ENCODE measurements at regions not wholly inside any gene's neighbourhood (a gene's known extent, or its start where the extent isn't known, plus 50 kb on each side); places are given as distances from the start of the nearest gene placed in this dataset.

DNA sequence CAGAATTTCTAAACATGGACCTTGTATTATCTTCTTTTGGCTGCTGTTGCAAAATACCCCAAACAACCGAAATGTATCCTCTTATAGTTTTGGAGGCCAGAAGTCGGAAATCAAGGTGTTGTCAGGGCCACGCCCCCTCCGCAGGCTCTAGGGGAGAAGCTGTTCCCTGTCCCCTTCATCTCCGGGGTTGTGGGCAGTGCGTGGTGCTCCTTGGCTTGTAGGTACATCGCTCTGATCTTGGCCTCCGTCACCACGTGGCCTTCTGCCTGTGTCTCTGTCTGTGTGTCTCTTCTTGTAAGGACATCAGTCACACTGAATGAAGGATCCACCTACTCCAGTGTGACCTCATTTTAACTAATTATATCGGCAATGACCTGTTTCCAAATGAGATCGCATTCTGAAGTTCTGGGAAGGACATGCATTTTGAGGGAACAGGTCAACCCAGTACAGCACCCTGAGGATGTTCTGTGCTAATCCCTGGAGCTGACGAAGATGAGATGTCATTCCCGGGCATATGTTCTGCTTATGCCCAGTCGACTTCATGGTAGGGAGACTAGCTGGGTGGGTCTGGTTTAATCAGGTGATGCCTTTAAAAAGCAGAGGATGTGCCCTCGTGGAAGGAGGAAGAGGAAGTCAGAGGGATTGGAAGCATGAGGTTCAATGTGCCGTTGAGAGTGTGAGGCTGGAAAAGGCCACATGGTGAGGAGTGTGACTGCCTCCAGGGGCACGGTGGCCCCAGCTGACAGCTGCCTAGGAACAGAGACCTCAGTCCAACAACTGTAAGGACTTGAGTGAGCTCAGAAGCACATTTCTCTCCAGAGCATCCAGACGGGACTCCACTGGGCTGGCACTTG is 531.1 kb downstream of the TBC1D22A start:
- no peak overlapping the region for H3K27ac ChIP-seq (ENCODE audit: low read depth, low read length)
- H3K27me3 ChIP-seq (ENCODE audit: control insufficient read depth in 5 of 5, insufficient read depth in 4 of 5, low read length in 5 of 5), result peaks cover 10 to 30% (median 24%) of the 10 kb centered on the region in 5 donors

GRCh38 chr22:47292546-47293320 is 530.3 kb downstream of the TBC1D22A start:
- H3K9ac ChIP-seq (ENCODE audit: low read length in 5 of 5), result no peak overlapping the region
- no peaks in the 10 kb centered on the region for H3K4me1 ChIP-seq (ENCODE audit: control insufficient read depth in 5 of 5, insufficient read depth in 5 of 5, low read length in 5 of 5)
- H3K27ac ChIP-seq (ENCODE audit: low read depth, low read length), result no peak overlapping the region
- no peaks in the 10 kb centered on the region for H3K36me3 ChIP-seq (ENCODE audit: control insufficient read depth in 5 of 5, insufficient read depth in 5 of 5, low read length in 5 of 5)
- H3K4me3 ChIP-seq (ENCODE audit: low read depth in 1 of 5, low read length in 5 of 5), result no peak overlapping the region
- H3K9me3 ChIP-seq (ENCODE audit: control insufficient read depth in 5 of 5, low read length in 5 of 5), result no peaks in the 10 kb centered on the region
- peaks cover 13 to 30% (median 27%) of the 10 kb centered on the region in 5 donors for H3K27me3 ChIP-seq (ENCODE audit: control insufficient read depth in 5 of 5, insufficient read depth in 4 of 5, low read length in 5 of 5)

More for the DNA sequence above, 531.1 kb downstream of the TBC1D22A start:
- Histone ChIP-seq H3K4me3 (ENCODE audit: low read depth in 1 of 5, low read length in 5 of 5) (no peak overlapping the region), H3K36me3 (ENCODE audit: control insufficient read depth in 5 of 5, insufficient read depth in 5 of 5, low read length in 5 of 5) (no peaks in the 10 kb centered on the region), H3K4me1 (ENCODE audit: control insufficient read depth in 5 of 5, insufficient read depth in 5 of 5, low read length in 5 of 5) (no peaks in the 10 kb centered on the region), H3K9ac (ENCODE audit: low read length in 5 of 5) (no peak overlapping the region), H3K9me3 (ENCODE audit: control insufficient read depth in 5 of 5, low read length in 5 of 5) (peaks cover 0 to 2% (median 0%) of the 10 kb centered on the region in 5 donors)

DNA sequence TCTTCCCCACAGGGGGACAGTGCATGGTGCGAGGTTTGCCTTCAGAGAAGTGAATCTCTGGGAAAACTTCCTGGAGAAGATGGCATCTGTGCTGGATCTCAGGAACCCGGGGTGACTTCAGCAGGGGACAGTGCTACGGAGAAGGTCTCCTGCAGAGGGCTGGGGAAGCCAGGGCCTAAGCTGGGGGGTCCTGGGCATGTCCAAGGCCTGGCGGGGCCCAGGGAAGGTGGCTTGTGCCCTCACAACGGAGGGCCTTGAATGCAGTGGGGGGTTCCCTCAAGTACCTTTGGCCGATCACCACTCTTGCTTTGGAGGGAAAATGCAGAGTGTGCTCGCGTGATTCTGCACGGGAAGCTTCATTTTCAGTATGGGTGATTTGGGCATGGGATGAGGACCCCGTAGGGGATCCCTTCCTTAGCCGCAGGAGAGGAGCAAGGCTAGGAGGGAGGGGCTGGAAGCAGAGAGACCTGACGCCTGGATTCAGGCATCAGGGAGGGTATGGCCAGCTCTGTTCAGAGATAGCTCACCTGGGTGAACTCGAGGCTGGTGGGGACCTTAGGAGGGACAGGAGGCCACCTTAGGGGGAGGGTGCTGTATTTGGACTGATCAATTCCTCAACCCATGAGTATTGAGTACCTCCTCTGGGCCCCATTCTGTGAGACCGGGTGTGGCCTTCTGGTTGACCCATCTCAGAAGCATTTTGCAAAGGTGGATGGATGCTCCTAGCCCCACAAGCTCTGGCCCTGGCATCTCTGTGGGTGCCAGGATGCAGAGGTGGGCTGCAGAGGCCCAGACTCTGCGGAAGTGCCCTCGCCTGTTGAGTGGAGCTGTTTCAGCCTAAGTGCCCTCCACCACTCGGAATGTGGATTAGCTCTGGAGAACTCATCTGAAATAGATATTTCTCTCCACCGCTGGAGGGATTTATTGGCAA is 529.4 kb downstream of the TBC1D22A start:
- no peak overlapping the region for H3K27ac ChIP-seq (ENCODE audit: low read depth, low read length)
- peaks cover 13 to 27% (median 24%) of the 10 kb centered on the region in 5 donors for H3K27me3 ChIP-seq (ENCODE audit: control insufficient read depth in 5 of 5, insufficient read depth in 4 of 5, low read length in 5 of 5)
- no peaks in the 10 kb centered on the region for H3K4me1 ChIP-seq (ENCODE audit: control insufficient read depth in 5 of 5, insufficient read depth in 5 of 5, low read length in 5 of 5)
- no peaks in the 10 kb centered on the region for H3K36me3 ChIP-seq (ENCODE audit: control insufficient read depth in 5 of 5, insufficient read depth in 5 of 5, low read length in 5 of 5)
- no peak overlapping the region for H3K9ac ChIP-seq (ENCODE audit: low read length in 5 of 5)
- no peaks in the 10 kb centered on the region for H3K9me3 ChIP-seq (ENCODE audit: control insufficient read depth in 5 of 5, low read length in 5 of 5)
- H3K4me3 ChIP-seq (ENCODE audit: low read depth in 1 of 5, low read length in 5 of 5), result no peak overlapping the region

- Histone ChIP-seq H3K27ac (ENCODE audit: low read depth, low read length) (no peak overlapping the region), H3K27me3 (ENCODE audit: control insufficient read depth in 5 of 5, insufficient read depth in 4 of 5, low read length in 5 of 5) (peaks cover 13 to 30% (median 24%) of the 10 kb centered on the region in 5 donors), H3K9me3 (ENCODE audit: control insufficient read depth in 5 of 5, low read length in 5 of 5) (no peaks in the 10 kb centered on the region), H3K36me3 (ENCODE audit: control insufficient read depth in 5 of 5, insufficient read depth in 5 of 5, low read length in 5 of 5) (no peaks in the 10 kb centered on the region), H3K9ac (ENCODE audit: low read length in 5 of 5) (no peak overlapping the region), H3K4me1 (ENCODE audit: control insufficient read depth in 5 of 5, insufficient read depth in 5 of 5, low read length in 5 of 5) (no peaks in the 10 kb centered on the region), H3K4me3 (ENCODE audit: low read depth in 1 of 5, low read length in 5 of 5) (no peak overlapping the region)
Measured at GRCh38 chr22:47290706-47291430, 528.4 kb downstream of the TBC1D22A start.

DNA sequence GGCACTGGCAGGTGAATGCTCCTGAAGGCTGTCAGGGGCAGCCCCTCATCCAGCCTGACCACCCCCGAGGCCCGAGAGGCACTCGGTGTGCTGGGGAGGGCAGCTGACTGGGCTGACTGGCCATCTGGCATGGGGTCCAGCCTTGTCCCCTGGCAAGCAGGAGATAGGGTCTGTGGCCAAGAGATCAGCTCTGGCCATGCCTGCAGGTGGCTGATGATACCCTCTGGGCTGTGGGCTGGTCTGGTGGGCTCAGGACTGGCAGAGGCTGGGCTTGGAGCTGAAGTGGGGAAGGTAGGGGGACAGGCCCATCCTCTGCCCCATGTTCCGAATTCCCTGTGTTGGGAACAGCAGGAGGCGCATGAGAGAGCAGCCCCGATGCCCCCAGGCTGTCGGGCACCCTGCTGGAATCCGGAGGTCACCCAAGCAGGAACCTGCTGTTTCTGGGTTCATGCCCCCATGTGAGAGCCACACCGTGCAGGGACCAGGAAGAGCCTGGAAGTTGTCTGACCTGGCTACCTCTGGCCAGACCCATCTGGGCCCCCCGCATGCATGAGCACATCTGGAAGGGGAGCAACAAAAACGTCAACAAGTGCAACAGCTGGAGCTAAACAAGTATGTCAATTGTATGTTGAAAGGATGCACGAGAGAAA is 527.0 kb downstream of the TBC1D22A start:
- Histone ChIP-seq H3K9ac (ENCODE audit: low read length in 5 of 5) (no peak overlapping the region), H3K27ac (ENCODE audit: low read depth, low read length) (no peak overlapping the region), H3K27me3 (ENCODE audit: control insufficient read depth in 5 of 5, insufficient read depth in 4 of 5, low read length in 5 of 5) (peaks cover 10 to 24% (median 12%) of the 10 kb centered on the region in 5 donors), H3K36me3 (ENCODE audit: control insufficient read depth in 5 of 5, insufficient read depth in 5 of 5, low read length in 5 of 5) (no peaks in the 10 kb centered on the region), H3K4me3 (ENCODE audit: low read depth in 1 of 5, low read length in 5 of 5) (no peak overlapping the region), H3K4me1 (ENCODE audit: control insufficient read depth in 5 of 5, insufficient read depth in 5 of 5, low read length in 5 of 5) (no peaks in the 10 kb centered on the region), H3K9me3 (ENCODE audit: control insufficient read depth in 5 of 5, low read length in 5 of 5) (no peaks in the 10 kb centered on the region)

GRCh38 chr22:47288680-47289079 is 526.2 kb downstream of the TBC1D22A start:
- Histone ChIP-seq H3K36me3 (ENCODE audit: control insufficient read depth in 5 of 5, insufficient read depth in 5 of 5, low read length in 5 of 5) (no peaks in the 10 kb centered on the region), H3K9me3 (ENCODE audit: control insufficient read depth in 5 of 5, low read length in 5 of 5) (no peaks in the 10 kb centered on the region), H3K4me1 (ENCODE audit: control insufficient read depth in 5 of 5, insufficient read depth in 5 of 5, low read length in 5 of 5) (no peaks in the 10 kb centered on the region), H3K27ac (ENCODE audit: low read depth, low read length) (no peak overlapping the region), H3K4me3 (ENCODE audit: low read depth in 1 of 5, low read length in 5 of 5) (no peak overlapping the region), H3K9ac (ENCODE audit: low read length in 5 of 5) (no peak overlapping the region), H3K27me3 (ENCODE audit: control insufficient read depth in 5 of 5, insufficient read depth in 4 of 5, low read length in 5 of 5) (peaks cover 5 to 22% (median 13%) of the 10 kb centered on the region in 5 donors)

GRCh38 chr22:47287516-47287915 is 525.1 kb downstream of the TBC1D22A start:
- H3K9ac ChIP-seq (ENCODE audit: low read length in 5 of 5), result no peak overlapping the region
- H3K27ac ChIP-seq (ENCODE audit: low read depth, low read length), result no peak overlapping the region
- no peaks in the 10 kb centered on the region for H3K36me3 ChIP-seq (ENCODE audit: control insufficient read depth in 5 of 5, insufficient read depth in 5 of 5, low read length in 5 of 5)
- H3K4me1 ChIP-seq (ENCODE audit: control insufficient read depth in 5 of 5, insufficient read depth in 5 of 5, low read length in 5 of 5), result no peaks in the 10 kb centered on the region
- H3K4me3 ChIP-seq (ENCODE audit: low read depth in 1 of 5, low read length in 5 of 5), result no peak overlapping the region
- H3K9me3 ChIP-seq (ENCODE audit: control insufficient read depth in 5 of 5, low read length in 5 of 5), result no peaks in the 10 kb centered on the region
- H3K27me3 ChIP-seq (ENCODE audit: control insufficient read depth in 5 of 5, insufficient read depth in 4 of 5, low read length in 5 of 5), result peaks cover 5 to 29% (median 13%) of the 10 kb centered on the region in 5 donors

DNA sequence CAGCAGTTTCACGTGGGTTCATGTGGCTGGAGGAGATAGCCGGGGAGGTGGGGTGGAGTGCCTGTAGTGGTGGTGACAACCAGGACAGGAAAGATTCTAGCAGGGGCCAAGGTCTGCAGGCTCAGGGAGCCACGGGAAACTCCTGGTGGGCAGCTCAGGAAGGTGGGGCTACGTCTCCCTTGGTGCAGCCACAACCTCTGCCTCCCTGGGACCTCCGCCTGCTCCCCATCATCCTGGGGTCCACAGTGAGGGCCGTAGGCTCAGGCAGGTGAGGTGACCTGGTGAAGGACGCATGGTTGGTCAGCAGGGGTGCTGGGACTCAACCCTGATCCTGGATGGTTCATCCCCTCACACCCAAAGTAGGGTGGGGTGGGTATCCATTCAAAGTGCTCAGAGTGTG is 524.1 kb downstream of the TBC1D22A start:
- Histone ChIP-seq H3K9ac (ENCODE audit: low read length in 5 of 5) (no peak overlapping the region), H3K4me1 (ENCODE audit: control insufficient read depth in 5 of 5, insufficient read depth in 5 of 5, low read length in 5 of 5) (no peaks in the 10 kb centered on the region), H3K9me3 (ENCODE audit: control insufficient read depth in 5 of 5, low read length in 5 of 5) (no peaks in the 10 kb centered on the region), H3K27me3 (ENCODE audit: control insufficient read depth in 5 of 5, insufficient read depth in 4 of 5, low read length in 5 of 5) (peaks cover 7 to 32% (median 13%) of the 10 kb centered on the region in 5 donors), H3K36me3 (ENCODE audit: control insufficient read depth in 5 of 5, insufficient read depth in 5 of 5, low read length in 5 of 5) (no peaks in the 10 kb centered on the region), H3K27ac (ENCODE audit: low read depth, low read length) (no peak overlapping the region), H3K4me3 (ENCODE audit: low read depth in 1 of 5, low read length in 5 of 5) (no peak overlapping the region)

DNA sequence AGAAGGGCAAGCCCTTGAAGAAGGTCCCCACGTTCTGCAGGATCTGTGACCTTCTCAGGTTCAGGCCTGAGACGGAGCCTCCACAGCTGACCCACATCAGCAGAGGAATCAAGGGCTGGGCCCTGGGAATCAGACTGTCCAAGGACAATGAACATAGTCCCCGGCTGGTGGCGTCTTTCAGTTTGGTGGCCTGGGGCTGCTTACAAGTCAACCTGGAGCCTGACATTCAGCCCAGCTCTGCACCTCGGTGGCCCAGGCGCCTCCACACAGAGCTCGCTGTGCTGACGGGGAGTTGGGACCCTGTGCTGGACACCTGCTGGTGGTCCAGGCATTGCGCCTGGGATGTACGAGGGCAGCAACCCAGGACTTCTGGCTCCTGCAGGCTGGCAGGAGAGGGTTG is 523.5 kb downstream of the TBC1D22A start:
- no peak overlapping the region for H3K4me3 ChIP-seq (ENCODE audit: low read depth in 1 of 5, low read length in 5 of 5)
- no peaks in the 10 kb centered on the region for H3K36me3 ChIP-seq (ENCODE audit: control insufficient read depth in 5 of 5, insufficient read depth in 5 of 5, low read length in 5 of 5)
- no peaks in the 10 kb centered on the region for H3K4me1 ChIP-seq (ENCODE audit: control insufficient read depth in 5 of 5, insufficient read depth in 5 of 5, low read length in 5 of 5)
- H3K9me3 ChIP-seq (ENCODE audit: control insufficient read depth in 5 of 5, low read length in 5 of 5), result no peaks in the 10 kb centered on the region
- peaks cover 12 to 38% (median 13%) of the 10 kb centered on the region in 5 donors for H3K27me3 ChIP-seq (ENCODE audit: control insufficient read depth in 5 of 5, insufficient read depth in 4 of 5, low read length in 5 of 5)
- no peak overlapping the region for H3K27ac ChIP-seq (ENCODE audit: low read depth, low read length)
- H3K9ac ChIP-seq (ENCODE audit: low read length in 5 of 5), result no peak overlapping the region
